DND-41 (cell line): ENCODE measurements at regions not wholly inside any gene's neighbourhood (a gene's known extent, or its start where the extent isn't known, plus 50 kb on each side); places are given as distances from the start of the nearest gene placed in this dataset.

Experiments used
- ATAC-seq: fragments of 200-7000 bp; cut with Tn5 transposase; 3 replicates; pipeline ENCODE4 v1.9.1; 2021; ENCODE audit warnings: low read depth; ENCODE audit not compliant: insufficient read depth
- DNase-seq: peaks from one replicate; pipeline ENCODE4 v3.0.0-alpha.2; 2020
- H2AFZ ChIP-seq: 2 replicates; pipeline ENCODE4 v1.6.0; 2012; ENCODE audit warnings: low read depth, low read length
- H3K27ac ChIP-seq: 2 replicates; pipeline ENCODE4 v1.5.1; 2012; ENCODE audit warnings: low read length, inconsistent platforms
- H3K27me3 ChIP-seq: fragments of 200-600 bp; sonication (generic); 2 replicates; pipeline ENCODE4 v1.6.0; 2012; ENCODE audit warnings: low read length, mild to moderate bottlenecking, inconsistent platforms; ENCODE audit not compliant: insufficient read depth, poor library complexity
- H3K36me3 ChIP-seq: 2 replicates; pipeline ENCODE4 v1.5.1; 2012; ENCODE audit warnings: low read length, inconsistent platforms; ENCODE audit not compliant: insufficient read depth
- H3K4me1 ChIP-seq: 2 replicates; pipeline ENCODE4 v1.5.1; 2012; ENCODE audit warnings: mild to moderate bottlenecking, low read length; ENCODE audit not compliant: insufficient read depth
- H3K4me2 ChIP-seq: 2 replicates; pipeline ENCODE4 v1.6.0; 2012; ENCODE audit warnings: mild to moderate bottlenecking, moderate library complexity, low read length, inconsistent platforms; ENCODE audit not compliant: insufficient read depth
- H3K4me3 ChIP-seq, 2 experiments: fragments of 200-600 bp in 1 of 2; shearing (Covaris generic) in 1 of 2; 2 replicates each; pipeline ENCODE4 v1.5.1; 2012 to 2016; ENCODE audit warnings: inconsistent platforms in 2 of 2, low read length in 2 of 2, mild to moderate bottlenecking in 2 of 2, low read depth in 1 of 2, moderate library complexity in 1 of 2
- H3K79me2 ChIP-seq: 2 replicates; pipeline ENCODE4 v1.6.0; 2012; ENCODE audit warnings: low read length, inconsistent platforms; ENCODE audit not compliant: insufficient read depth
- H3K9ac ChIP-seq: 2 replicates; pipeline ENCODE4 v1.6.0; 2012; ENCODE audit warnings: low read depth, mild to moderate bottlenecking, inconsistent platforms, low read length, moderate library complexity
- H3K9me3 ChIP-seq: 2 replicates; pipeline ENCODE4 v1.5.1; 2012; ENCODE audit warnings: low read length, moderate library complexity, mild to moderate bottlenecking, inconsistent platforms; ENCODE audit not compliant: insufficient read depth, severe bottlenecking
- H4K20me1 ChIP-seq: 2 replicates; pipeline ENCODE4 v1.6.0; 2012; ENCODE audit warnings: low read length; ENCODE audit not compliant: insufficient read depth
- CTCF ChIP-seq: IDR thresholded peaks from 2 replicates; pipeline ENCODE4 v1.5.1; 2012; ENCODE audit warnings: borderline replicate concordance, low read length, moderate library complexity, mild to moderate bottlenecking; ENCODE audit not compliant: poor library complexity, severe bottlenecking; ENCODE audit errors: extremely low read depth
- EZH2 ChIP-seq: IDR thresholded peaks from 3 replicates; pipeline ENCODE4 v1.6.1; 2012; ENCODE audit warnings: borderline replicate concordance, low read depth, mild to moderate bottlenecking, moderate library complexity, low read length, inconsistent platforms; ENCODE audit not compliant: severe bottlenecking

- no peak overlapping the region for H2AFZ ChIP-seq
- no peaks in the 10 kb centered on the region for H3K4me1 ChIP-seq
- H3K9me3 ChIP-seq: no peaks in the 10 kb centered on the region
- no peak for ATAC-seq
- no peak overlapping the region for H3K4me2 ChIP-seq
- no peaks in the 10 kb centered on the region for H3K79me2 ChIP-seq
- no peak for TF ChIP-seq EZH2
- no peak for TF ChIP-seq CTCF
- peaks cover 3% of the 10 kb centered on the region; the same call in 1 of the 2 replicates for H4K20me1 ChIP-seq
- no peak overlapping the region for H3K4me3 ChIP-seq
- DNase-seq: no peak
- peaks cover 2% of the 10 kb centered on the region for H3K27me3 ChIP-seq
- no peak overlapping the region for H3K9ac ChIP-seq
- H3K36me3 ChIP-seq: no peaks in the 10 kb centered on the region
- no peak overlapping the region for H3K27ac ChIP-seq
Measured at GRCh38 chr12:113642216-113642615, 170.5 kb upstream of the LHX5 start.

- H3K36me3 ChIP-seq: no peaks in the 10 kb centered on the region
- H3K4me1 ChIP-seq: no peaks in the 10 kb centered on the region
- no peak for TF ChIP-seq CTCF
- no peak for TF ChIP-seq EZH2
- H3K27ac ChIP-seq: no peak overlapping the region
- H3K79me2 ChIP-seq: no peaks in the 10 kb centered on the region
- ATAC-seq: no peak
- no peaks in the 10 kb centered on the region for H3K9me3 ChIP-seq
- H3K4me3 ChIP-seq: no peak overlapping the region
- H3K4me2 ChIP-seq: no peak overlapping the region
- H4K20me1 ChIP-seq: peaks cover 3% of the 10 kb centered on the region; the same call in 1 of the 2 replicates
- no peak overlapping the region for H2AFZ ChIP-seq
- peaks cover 2% of the 10 kb centered on the region for H3K27me3 ChIP-seq
- no peak for DNase-seq
- no peak overlapping the region for H3K9ac ChIP-seq
Measured at GRCh38 chr12:113641426-113642030, 169.9 kb upstream of the LHX5 start.

- Histone ChIP-seq H3K79me2 (no peaks in the 10 kb centered on the region), H3K36me3 (no peaks in the 10 kb centered on the region), H3K9me3 (no peaks in the 10 kb centered on the region), H3K4me3 (no peak overlapping the region), H3K27me3 (peaks cover 2% of the 10 kb centered on the region), H3K4me1 (no peaks in the 10 kb centered on the region), H2AFZ (no peak overlapping the region), H3K4me2 (no peak overlapping the region), H3K9ac (no peak overlapping the region), H4K20me1 (peaks cover 3% of the 10 kb centered on the region; the same call in 1 of the 2 replicates), H3K27ac (no peak overlapping the region)
- TF ChIP-seq CTCF (no peak), EZH2 (no peak)
- DNase-seq: no peak
- ATAC-seq: no peak
Measured at GRCh38 chr12:113640837-113641236, 169.2 kb upstream of the LHX5 start.
